GM23248 (cell line): ENCODE measurements at regions not wholly inside any gene's neighbourhood (a gene's known extent, or its start where the extent isn't known, plus 50 kb on each side); places are given as distances from the start of the nearest gene placed in this dataset.

ENCODE experiments used
- EZH2 ChIP-seq: fragments of 200-600 bp; sonication (generic); IDR thresholded peaks from 2 replicates; pipeline ENCODE4 v1.6.1; 2018; ENCODE audit warnings: antibody characterized with exemption, mild to moderate bottlenecking; ENCODE audit not compliant: insufficient read depth, poor library complexity, severe bottlenecking
- EZH2phosphoT487 ChIP-seq: fragments of 200-600 bp; sonication (generic); IDR thresholded peaks from 2 replicates; pipeline ENCODE4 v1.6.1; 2018; ENCODE audit warnings: antibody characterized with exemption, moderate library complexity, mild to moderate bottlenecking, low read depth; ENCODE audit not compliant: insufficient read depth

GRCh38 chr13:107200491-107200890 is 632.6 kb upstream of the ARGLU1 start:
- TF ChIP-seq EZH2phosphoT487, result no peak
- no peak for TF ChIP-seq EZH2
